Astrocyte of the spinal cord (primary cell): ENCODE measurements at regions not wholly inside any gene's neighbourhood (a gene's known extent, or its start where the extent isn't known, plus 50 kb on each side); places are given as distances from the start of the nearest gene placed in this dataset.

ENCODE experiments used
- DNase-seq: peaks from one replicate; pipeline ENCODE4 v3.0.0; 2011; ENCODE audit warnings: low read depth, low spot score
- H3K4me3 ChIP-seq: 2 replicates; pipeline ENCODE4 v1.5.1; 2011; ENCODE audit warnings: low read depth, mild to moderate bottlenecking, low read length, moderate library complexity
- CTCF ChIP-seq: IDR thresholded peaks from 2 replicates; pipeline ENCODE4 v1.5.1; 2012; ENCODE audit warnings: low read depth, mild to moderate bottlenecking, low read length, inconsistent platforms
- in situ Hi-C: cut with HindIII; loops from 2 replicates; pipeline ENCODE4 v1.10.0; 2017; ENCODE audit warnings: low sequenced_read_pairs

GRCh38 chr18:68362907-68363306, 352.0 kb downstream of the TMX3 start:
- DNase-seq, result no peak
- no peak for TF ChIP-seq CTCF
- in situ Hi-C loops, result no loop called here

GRCh38 chr18:68355637-68356036, 359.3 kb downstream of the TMX3 start:
- no peak for DNase-seq
- no peak for TF ChIP-seq CTCF
- in situ Hi-C loops, result no loop called here
- H3K4me3 ChIP-seq, result no peak overlapping the region

More at GRCh38 chr18:68362907-68363306, 352.0 kb downstream of the TMX3 start:
- no peak overlapping the region for H3K4me3 ChIP-seq

- in situ Hi-C loops, result no loop called here
- TF ChIP-seq CTCF, result no peak
- no peak for DNase-seq
Measured at GRCh38 chr18:68354176-68354575, 360.7 kb downstream of the TMX3 start.

GRCh38 chr18:68342039-68342659, 372.8 kb downstream of the TMX3 start:
- in situ Hi-C loops, result no loop called here
- no peak for TF ChIP-seq CTCF
- H3K4me3 ChIP-seq, result no peak overlapping the region
- no peak for DNase-seq

More at GRCh38 chr18:68354176-68354575, 360.7 kb downstream of the TMX3 start:
- H3K4me3 ChIP-seq, result no peak overlapping the region

GRCh38 chr18:68340606-68341005, 374.3 kb downstream of the TMX3 start:
- DNase-seq, result no peak
- no peak overlapping the region for H3K4me3 ChIP-seq
- no peak for TF ChIP-seq CTCF
- in situ Hi-C loops, result no loop called here

- TF ChIP-seq CTCF, result no peak
- in situ Hi-C loops, result no loop called here
- DNase-seq, result no peak
- no peak overlapping the region for H3K4me3 ChIP-seq
Measured at GRCh38 chr18:68330658-68331057, 384.2 kb downstream of the TMX3 start.
